ENCODE measurements at regions not wholly inside any gene's neighbourhood (a gene's known extent, or its start where the extent isn't known, plus 50 kb on each side); places are given as distances from the start of the nearest gene placed in this dataset.
A peak's percentile ranks its signal among the peaks of the same experiment; 100 is the strongest.
"Not testable (repeated sequence)": the region's sequence is repeated elsewhere in the genome, so short reads cannot be mapped to it uniquely, and the experiment has no call there.

GRCh38 chr5:106254784-106255183, 1416.0 kb downstream of the EFNA5 start:
- TF ChIP-seq, protein P1, sequence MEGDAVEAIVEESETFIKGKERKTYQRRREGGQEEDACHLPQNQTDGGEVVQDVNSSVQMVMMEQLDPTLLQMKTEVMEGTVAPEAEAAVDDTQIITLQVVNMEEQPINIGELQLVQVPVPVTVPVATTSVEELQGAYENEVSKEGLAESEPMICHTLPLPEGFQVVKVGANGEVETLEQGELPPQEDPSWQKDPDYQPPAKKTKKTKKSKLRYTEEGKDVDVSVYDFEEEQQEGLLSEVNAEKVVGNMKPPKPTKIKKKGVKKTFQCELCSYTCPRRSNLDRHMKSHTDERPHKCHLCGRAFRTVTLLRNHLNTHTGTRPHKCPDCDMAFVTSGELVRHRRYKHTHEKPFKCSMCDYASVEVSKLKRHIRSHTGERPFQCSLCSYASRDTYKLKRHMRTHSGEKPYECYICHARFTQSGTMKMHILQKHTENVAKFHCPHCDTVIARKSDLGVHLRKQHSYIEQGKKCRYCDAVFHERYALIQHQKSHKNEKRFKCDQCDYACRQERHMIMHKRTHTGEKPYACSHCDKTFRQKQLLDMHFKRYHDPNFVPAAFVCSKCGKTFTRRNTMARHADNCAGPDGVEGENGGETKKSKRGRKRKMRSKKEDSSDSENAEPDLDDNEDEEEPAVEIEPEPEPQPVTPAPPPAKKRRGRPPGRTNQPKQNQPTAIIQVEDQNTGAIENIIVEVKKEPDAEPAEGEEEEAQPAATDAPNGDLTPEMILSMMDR (IDR thresholded peaks at IDR 0.05) = no peak
- ATAC-seq = no peak
- Histone ChIP-seq H3K9me3 (no peaks in the 10 kb centered on the region), H3K27me3 (no peaks in the 10 kb centered on the region), H3K36me3 (no peaks in the 10 kb centered on the region), H3K4me3 (no peak overlapping the region), H3K27ac (no peak overlapping the region), H3K4me1 (no peaks in the 10 kb centered on the region)
- DNase-seq = no peak
- intact Hi-C loops (cut with DNase I) = no loop called here

- ATAC-seq; H3K4me1 ChIP-seq; H3K9me3 ChIP-seq; H3K27ac ChIP-seq; H3K27me3 ChIP-seq; intact Hi-C loops (cut with DNase I); H3K36me3 ChIP-seq; H3K4me3 ChIP-seq: not testable (repeated sequence)
- DNase-seq = peak; percentile 54
These were observed 1424.5 kb downstream of the EFNA5 start for GRCh38 chr5:106246044-106246745.

- Histone ChIP-seq H3K36me3 (no peaks in the 10 kb centered on the region), H3K4me3 (no peak overlapping the region), H3K4me1 (no peaks in the 10 kb centered on the region), H3K27me3 (no peaks in the 10 kb centered on the region), H3K27ac (no peak overlapping the region), H3K9me3 (no peaks in the 10 kb centered on the region)
- ATAC-seq (no peak), DNase-seq (no peak)
- intact Hi-C loops (cut with DNase I) = no loop called here
- TF ChIP-seq, protein P1 (IDR thresholded peaks at IDR 0.05) = no peak
These were observed 1429.3 kb downstream of the EFNA5 start for GRCh38 chr5:106241409-106241808.

DNA sequence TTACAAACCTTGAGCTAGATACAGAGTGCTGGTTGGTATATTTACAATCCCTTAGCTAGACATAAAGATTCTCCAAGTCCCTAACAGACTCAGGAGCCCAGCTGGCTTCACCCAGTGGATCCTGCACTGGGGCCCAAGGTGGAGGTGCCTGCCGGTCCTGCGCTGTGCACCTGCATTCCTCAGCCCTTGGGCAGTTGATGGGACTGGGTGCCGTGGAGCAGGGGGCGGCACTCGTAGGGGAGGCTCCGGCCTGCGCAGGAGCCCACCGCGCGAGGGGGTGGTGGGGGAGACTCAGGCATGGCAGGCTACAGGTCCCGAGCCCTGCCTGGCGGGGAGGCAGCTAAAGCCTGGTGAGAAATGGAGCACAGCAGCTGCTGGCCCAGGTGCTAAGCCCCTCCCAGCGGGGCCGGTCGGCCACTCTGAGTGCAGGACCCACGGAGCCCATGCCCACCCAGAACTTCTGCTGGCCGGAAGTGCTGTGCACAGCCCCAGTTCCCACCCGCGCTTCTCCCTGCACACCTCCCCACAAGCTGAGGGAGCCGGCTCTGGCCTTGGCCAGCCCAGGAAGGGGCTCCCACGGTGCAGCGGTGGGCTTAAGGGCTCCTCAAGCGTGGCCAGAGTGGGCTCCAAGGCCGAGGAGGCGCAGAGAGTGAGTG, 1464.7 kb downstream of the EFNA5 start:
- no peak for DNase-seq
- no peaks in the 10 kb centered on the region for H3K36me3 ChIP-seq
- intact Hi-C loops (cut with DNase I) = no loop called here
- no peaks in the 10 kb centered on the region for H3K27me3 ChIP-seq
- ATAC-seq = no peak
- no peaks in the 10 kb centered on the region for H3K4me1 ChIP-seq
- no peak overlapping the region for H3K4me3 ChIP-seq
- TF ChIP-seq, protein P1 (IDR thresholded peaks at IDR 0.05) = no peak
- H3K9me3 ChIP-seq = no peaks in the 10 kb centered on the region
- no peak overlapping the region for H3K27ac ChIP-seq

DNA sequence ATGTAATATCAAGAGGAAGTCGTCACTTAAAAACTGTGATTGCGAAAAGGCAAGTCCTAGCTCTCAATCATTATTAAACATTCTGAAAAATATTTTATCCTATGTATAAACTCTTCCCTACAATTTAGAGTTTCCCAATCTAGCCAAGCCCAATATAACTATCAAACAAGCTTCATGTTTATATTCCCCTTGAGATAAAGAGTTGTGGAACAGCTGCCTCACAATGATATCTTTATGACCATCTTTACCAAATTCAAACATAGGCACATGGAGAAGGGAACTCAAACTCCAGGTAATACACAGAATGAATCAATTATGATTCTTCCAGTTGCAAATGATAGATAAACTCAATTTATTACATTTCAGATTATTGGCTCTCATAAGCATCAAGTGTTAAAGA, 1468.7 kb downstream of the EFNA5 start:
- Histone ChIP-seq H3K4me1 (no peaks in the 10 kb centered on the region), H3K27ac (no peak overlapping the region), H3K4me3 (no peak overlapping the region), H3K9me3 (no peaks in the 10 kb centered on the region), H3K27me3 (no peaks in the 10 kb centered on the region), H3K36me3 (no peaks in the 10 kb centered on the region)
- no peak for DNase-seq
- TF ChIP-seq, protein P1 (IDR thresholded peaks at IDR 0.05) = no peak
- no peak for ATAC-seq
- intact Hi-C loops (cut with DNase I) = no loop called here

DNA sequence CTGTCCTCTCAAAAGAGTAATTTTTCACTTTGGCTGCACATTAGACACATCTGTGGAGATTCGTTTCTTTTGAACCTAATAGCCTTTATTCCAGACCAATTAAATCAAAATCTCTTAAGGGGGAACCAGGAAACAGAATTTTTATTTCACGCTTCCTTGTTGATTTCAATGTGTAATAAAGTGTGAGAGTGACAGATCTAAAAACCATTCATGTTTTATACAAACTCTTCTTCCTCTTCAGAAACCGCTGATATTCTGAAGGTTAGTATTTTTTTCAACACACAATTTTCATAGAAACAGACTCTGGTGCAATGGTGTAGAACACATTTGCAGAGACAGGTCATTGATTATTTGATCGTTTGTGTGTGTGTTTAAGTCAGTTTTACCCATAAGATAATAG, 1469.8 kb downstream of the EFNA5 start:
- no peaks in the 10 kb centered on the region for H3K9me3 ChIP-seq
- intact Hi-C loops (cut with DNase I) = no loop called here
- no peak overlapping the region for H3K27ac ChIP-seq
- H3K4me1 ChIP-seq = no peaks in the 10 kb centered on the region
- ATAC-seq = no peak
- no peak for DNase-seq
- H3K36me3 ChIP-seq = no peaks in the 10 kb centered on the region
- no peak overlapping the region for H3K4me3 ChIP-seq
- TF ChIP-seq, protein P1 (IDR thresholded peaks at IDR 0.05) = no peak
- H3K27me3 ChIP-seq = no peaks in the 10 kb centered on the region
